ENCODE measurements at regions not wholly inside any gene's neighbourhood (a gene's known extent, or its start where the extent isn't known, plus 50 kb on each side); places are given as distances from the start of the nearest gene placed in this dataset.

- no peak overlapping the region for H3K9ac ChIP-seq (ENCODE audit: low read depth, low read length)
- H3K36me3 ChIP-seq (ENCODE audit: insufficient read depth, low read depth, low read length) = no peaks in the 10 kb centered on the region
- H3K27ac ChIP-seq (ENCODE audit: low read length) = no peak overlapping the region
- H3K9me3 ChIP-seq (ENCODE audit: insufficient read depth, low read depth, low read length) = no peaks in the 10 kb centered on the region
- H3K27me3 ChIP-seq (ENCODE audit: insufficient read depth, low read length) = no peaks in the 10 kb centered on the region
- no peak overlapping the region for H3K4me3 ChIP-seq (ENCODE audit: low read length)
- H3K4me1 ChIP-seq (ENCODE audit: insufficient read depth, low read length) = peaks cover 21% of the 10 kb centered on the region
These were observed 308.8 kb upstream of the DMRT1 start for GRCh38 chr9:532707-533106.

- Histone ChIP-seq H3K4me1 (ENCODE audit: insufficient read depth, low read length) (peaks cover 21% of the 10 kb centered on the region), H3K4me3 (ENCODE audit: low read length) (no peak overlapping the region), H3K9me3 (ENCODE audit: insufficient read depth, low read depth, low read length) (no peaks in the 10 kb centered on the region), H3K36me3 (ENCODE audit: insufficient read depth, low read depth, low read length) (no peaks in the 10 kb centered on the region), H3K9ac (ENCODE audit: low read depth, low read length) (no peak overlapping the region), H3K27me3 (ENCODE audit: insufficient read depth, low read length) (no peaks in the 10 kb centered on the region), H3K27ac (ENCODE audit: low read length) (no peak overlapping the region)
These were observed 306.6 kb upstream of the DMRT1 start for GRCh38 chr9:534886-535285.

GRCh38 chr9:535356-535755 lies 306.1 kb upstream of the DMRT1 start:
- no peak overlapping the region for H3K27ac ChIP-seq (ENCODE audit: low read length)
- no peak overlapping the region for H3K9ac ChIP-seq (ENCODE audit: low read depth, low read length)

GRCh38 chr9:536597-537511 lies 304.6 kb upstream of the DMRT1 start:
- no peak overlapping the region for H3K4me3 ChIP-seq (ENCODE audit: low read length)
- no peaks in the 10 kb centered on the region for H3K9me3 ChIP-seq (ENCODE audit: insufficient read depth, low read depth, low read length)
- no peak overlapping the region for H3K27ac ChIP-seq (ENCODE audit: low read length)
- no peak overlapping the region for H3K9ac ChIP-seq (ENCODE audit: low read depth, low read length)
- H3K4me1 ChIP-seq (ENCODE audit: insufficient read depth, low read length) = peaks cover 21% of the 10 kb centered on the region
- H3K36me3 ChIP-seq (ENCODE audit: insufficient read depth, low read depth, low read length) = no peaks in the 10 kb centered on the region
- no peaks in the 10 kb centered on the region for H3K27me3 ChIP-seq (ENCODE audit: insufficient read depth, low read length)

More at GRCh38 chr9:535356-535755, 306.1 kb upstream of the DMRT1 start:
- no peak overlapping the region for H3K4me3 ChIP-seq (ENCODE audit: low read length)
- no peaks in the 10 kb centered on the region for H3K36me3 ChIP-seq (ENCODE audit: insufficient read depth, low read depth, low read length)
- H3K9me3 ChIP-seq (ENCODE audit: insufficient read depth, low read depth, low read length) = no peaks in the 10 kb centered on the region
- H3K27me3 ChIP-seq (ENCODE audit: insufficient read depth, low read length) = no peaks in the 10 kb centered on the region
- H3K4me1 ChIP-seq (ENCODE audit: insufficient read depth, low read length) = peaks cover 21% of the 10 kb centered on the region

GRCh38 chr9:543478-543877 lies 298.0 kb upstream of the DMRT1 start:
- H3K27me3 ChIP-seq (ENCODE audit: insufficient read depth, low read length) = no peaks in the 10 kb centered on the region
- H3K4me3 ChIP-seq (ENCODE audit: low read length) = no peak overlapping the region
- H3K36me3 ChIP-seq (ENCODE audit: insufficient read depth, low read depth, low read length) = no peaks in the 10 kb centered on the region
- H3K27ac ChIP-seq (ENCODE audit: low read length) = no peak overlapping the region
- H3K4me1 ChIP-seq (ENCODE audit: insufficient read depth, low read length) = 0 out of 2 replicates have a peak, but pooled peaks cover 7% of the 10 kb centered on the region
- H3K9ac ChIP-seq (ENCODE audit: low read depth, low read length) = no peak overlapping the region
- no peaks in the 10 kb centered on the region for H3K9me3 ChIP-seq (ENCODE audit: insufficient read depth, low read depth, low read length)

- H3K27me3 ChIP-seq (ENCODE audit: insufficient read depth, low read length) = no peaks in the 10 kb centered on the region
- no peak overlapping the region for H3K9ac ChIP-seq (ENCODE audit: low read depth, low read length)
- no peaks in the 10 kb centered on the region for H3K36me3 ChIP-seq (ENCODE audit: insufficient read depth, low read depth, low read length)
- H3K4me3 ChIP-seq (ENCODE audit: low read length) = no peak overlapping the region
- no peak overlapping the region for H3K27ac ChIP-seq (ENCODE audit: low read length)
- 0 out of 2 replicates have a peak, but pooled peaks cover 7% of the 10 kb centered on the region for H3K4me1 ChIP-seq (ENCODE audit: insufficient read depth, low read length)
- no peaks in the 10 kb centered on the region for H3K9me3 ChIP-seq (ENCODE audit: insufficient read depth, low read depth, low read length)
These were observed 296.0 kb upstream of the DMRT1 start for GRCh38 chr9:545480-545879.

- no peak overlapping the region for H3K4me3 ChIP-seq (ENCODE audit: low read length)
- H3K9ac ChIP-seq (ENCODE audit: low read depth, low read length) = no peak overlapping the region
- 0 out of 2 replicates have a peak, but pooled peaks cover 7% of the 10 kb centered on the region for H3K4me1 ChIP-seq (ENCODE audit: insufficient read depth, low read length)
- no peaks in the 10 kb centered on the region for H3K36me3 ChIP-seq (ENCODE audit: insufficient read depth, low read depth, low read length)
- H3K27ac ChIP-seq (ENCODE audit: low read length) = no peak overlapping the region
- no peaks in the 10 kb centered on the region for H3K9me3 ChIP-seq (ENCODE audit: insufficient read depth, low read depth, low read length)
- H3K27me3 ChIP-seq (ENCODE audit: insufficient read depth, low read length) = no peaks in the 10 kb centered on the region
These were observed 295.3 kb upstream of the DMRT1 start for GRCh38 chr9:546235-546634.

GRCh38 chr9:546797-547223 lies 294.7 kb upstream of the DMRT1 start:
- Histone ChIP-seq H3K9ac (ENCODE audit: low read depth, low read length) (peak overlapping the region; percentile 37; the same call in 1 of the 2 replicates), H3K27me3 (ENCODE audit: insufficient read depth, low read length) (no peaks in the 10 kb centered on the region), H3K27ac (ENCODE audit: low read length) (no peak overlapping the region), H3K4me1 (ENCODE audit: insufficient read depth, low read length) (0 out of 2 replicates have a peak, but pooled peaks cover 7% of the 10 kb centered on the region), H3K9me3 (ENCODE audit: insufficient read depth, low read depth, low read length) (no peaks in the 10 kb centered on the region), H3K36me3 (ENCODE audit: insufficient read depth, low read depth, low read length) (no peaks in the 10 kb centered on the region), H3K4me3 (ENCODE audit: low read length) (no peak overlapping the region)

GRCh38 chr9:547314-547713 lies 294.2 kb upstream of the DMRT1 start:
- Histone ChIP-seq H3K27me3 (ENCODE audit: insufficient read depth, low read length) (no peaks in the 10 kb centered on the region), H3K27ac (ENCODE audit: low read length) (no peak overlapping the region), H3K4me1 (ENCODE audit: insufficient read depth, low read length) (0 out of 2 replicates have a peak, but pooled peaks cover 7% of the 10 kb centered on the region), H3K4me3 (ENCODE audit: low read length) (no peak overlapping the region), H3K9ac (ENCODE audit: low read depth, low read length) (peak overlapping the region; percentile 37; the same call in 1 of the 2 replicates), H3K36me3 (ENCODE audit: insufficient read depth, low read depth, low read length) (no peaks in the 10 kb centered on the region), H3K9me3 (ENCODE audit: insufficient read depth, low read depth, low read length) (no peaks in the 10 kb centered on the region)

GRCh38 chr9:549455-549997 lies 292.0 kb upstream of the DMRT1 start:
- Histone ChIP-seq H3K9ac (ENCODE audit: low read depth, low read length) (no peak overlapping the region), H3K4me3 (ENCODE audit: low read length) (no peak overlapping the region), H3K27ac (ENCODE audit: low read length) (no peak overlapping the region), H3K9me3 (ENCODE audit: insufficient read depth, low read depth, low read length) (no peaks in the 10 kb centered on the region), H3K36me3 (ENCODE audit: insufficient read depth, low read depth, low read length) (no peaks in the 10 kb centered on the region), H3K27me3 (ENCODE audit: insufficient read depth, low read length) (no peaks in the 10 kb centered on the region), H3K4me1 (ENCODE audit: insufficient read depth, low read length) (0 out of 2 replicates have a peak, but pooled peaks cover 7% of the 10 kb centered on the region)

- H3K27ac ChIP-seq (ENCODE audit: low read length) = no peak overlapping the region
- peaks cover 11% of the 10 kb centered on the region; the same call in 1 of the 2 replicates for H3K4me1 ChIP-seq (ENCODE audit: insufficient read depth, low read length)
- H3K4me3 ChIP-seq (ENCODE audit: low read length) = no peak overlapping the region
- no peaks in the 10 kb centered on the region for H3K36me3 ChIP-seq (ENCODE audit: insufficient read depth, low read depth, low read length)
- no peaks in the 10 kb centered on the region for H3K27me3 ChIP-seq (ENCODE audit: insufficient read depth, low read length)
- no peaks in the 10 kb centered on the region for H3K9me3 ChIP-seq (ENCODE audit: insufficient read depth, low read depth, low read length)
- no peak overlapping the region for H3K9ac ChIP-seq (ENCODE audit: low read depth, low read length)
These were observed 291.2 kb upstream of the DMRT1 start for GRCh38 chr9:550333-550732.
